ENCODE measurements at regions not wholly inside any gene's neighbourhood (a gene's known extent, or its start where the extent isn't known, plus 50 kb on each side); places are given as distances from the start of the nearest gene placed in this dataset.
"Not testable (repeated sequence)": the region's sequence is repeated elsewhere in the genome, so short reads cannot be mapped to it uniquely, and the experiment has no call there.

DNA sequence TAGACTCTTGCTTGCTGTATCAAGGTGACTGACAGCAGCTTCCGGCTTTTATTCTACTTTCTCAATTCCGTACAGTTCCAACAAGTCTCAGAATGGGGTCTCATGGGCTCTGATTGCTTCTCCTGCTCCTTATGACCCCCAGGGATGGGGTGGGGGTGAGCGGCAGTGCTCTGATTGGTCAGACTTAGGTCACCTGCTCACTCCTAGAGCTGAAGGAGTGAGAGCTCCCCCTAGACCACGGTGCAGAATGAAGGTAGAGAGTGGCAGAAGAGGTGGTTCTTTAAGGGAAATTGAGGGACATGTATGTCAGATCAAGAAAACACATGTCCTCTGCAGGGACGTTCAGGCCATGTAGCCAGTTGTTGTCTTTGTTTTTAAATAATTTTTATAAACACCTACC, 115.2 kb downstream of the C9orf152 start:
- DNase-seq (ENCODE audit: low spot score): no peak

- DNase-seq (ENCODE audit: low spot score): no peak
Observed at GRCh38 chr9:110093417-110093816, 114.5 kb downstream of the C9orf152 start.

GRCh38 chr9:110093871-110094270, 114.1 kb downstream of the C9orf152 start:
- no peak for DNase-seq (ENCODE audit: low spot score)

DNA sequence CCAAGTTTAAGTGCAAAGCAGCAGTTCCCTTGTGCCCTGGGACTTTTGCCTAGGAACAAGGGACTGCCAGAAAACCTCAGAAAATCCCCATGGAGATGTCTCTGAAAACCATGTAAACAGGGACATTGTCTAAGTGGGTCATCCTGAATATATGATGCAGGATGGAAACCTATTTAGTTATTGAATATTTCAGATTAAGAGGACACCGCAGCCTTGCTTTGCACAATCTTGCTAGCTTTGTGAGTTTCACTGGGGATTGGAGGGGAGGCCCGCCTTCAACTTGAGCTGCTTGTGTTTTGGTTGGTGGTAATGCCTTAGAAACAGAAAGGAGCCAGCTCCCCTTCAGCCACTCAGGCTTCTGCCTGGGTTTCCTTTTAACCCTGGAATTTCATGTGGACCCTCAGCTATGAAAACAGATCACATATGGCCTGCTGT, 112.8 kb downstream of the C9orf152 start:
- DNase-seq (ENCODE audit: low spot score): no peak

- no peak for DNase-seq (ENCODE audit: low spot score)
Observed at GRCh38 chr9:110095776-110096175, 112.2 kb downstream of the C9orf152 start.

GRCh38 chr9:110096674-110097073, 111.3 kb downstream of the C9orf152 start:
- not testable (repeated sequence) for DNase-seq (ENCODE audit: low spot score)

GRCh38 chr9:110099236-110100095, 108.5 kb downstream of the C9orf152 start:
- DNase-seq (ENCODE audit: low spot score): no peak

GRCh38 chr9:110101531-110102161, 106.3 kb downstream of the C9orf152 start:
- no peak for DNase-seq (ENCODE audit: low spot score)

DNA sequence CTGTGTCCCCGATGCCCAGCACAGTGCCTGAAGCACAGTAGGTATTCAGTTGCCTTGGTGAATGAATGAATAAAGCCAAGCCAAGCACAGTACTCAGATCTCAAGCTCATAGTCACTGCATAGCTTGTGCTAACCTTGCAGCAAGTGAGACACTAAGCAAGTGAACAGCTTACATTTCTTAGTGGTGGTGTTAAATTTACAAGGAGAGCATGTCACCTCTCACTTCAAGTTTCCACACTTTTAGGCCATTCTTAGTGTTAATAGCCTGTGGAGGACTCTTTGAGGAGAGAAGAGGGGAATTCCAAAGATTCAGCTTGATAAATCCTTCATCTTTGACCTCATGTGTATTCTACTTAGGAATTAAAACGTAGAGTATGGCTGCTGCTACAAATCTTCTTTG, 104.7 kb downstream of the C9orf152 start:
- no peak for DNase-seq (ENCODE audit: low spot score)

DNA sequence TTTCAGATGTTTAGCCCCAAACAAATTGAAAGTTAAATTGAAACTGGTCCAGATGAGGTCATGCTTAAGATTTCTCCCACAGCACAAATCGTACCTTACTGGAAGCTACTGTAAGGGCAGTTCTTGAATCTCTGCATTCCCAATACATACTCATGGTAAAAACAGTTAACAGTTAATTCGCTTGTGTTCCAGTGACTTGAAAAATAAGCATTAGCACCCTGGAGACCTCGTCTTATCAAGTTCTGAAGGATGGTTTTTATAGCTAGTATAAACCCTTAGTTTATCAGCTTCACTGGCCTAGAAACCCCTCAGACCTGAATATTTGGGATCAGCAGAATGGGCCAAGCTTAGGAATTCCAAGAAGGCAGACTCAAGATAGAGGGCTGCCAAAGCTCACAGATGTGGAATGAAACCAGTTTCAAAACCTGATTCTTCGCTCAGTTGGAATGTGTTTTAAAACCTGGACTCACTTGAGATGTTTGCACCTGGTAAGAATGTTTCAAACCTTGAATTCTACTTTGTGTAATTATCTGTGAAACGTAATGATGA, 103.6 kb downstream of the C9orf152 start:
- DNase-seq (ENCODE audit: low spot score): no peak

GRCh38 chr9:110105107-110105506, 102.9 kb downstream of the C9orf152 start:
- DNase-seq (ENCODE audit: low spot score): no peak

DNA sequence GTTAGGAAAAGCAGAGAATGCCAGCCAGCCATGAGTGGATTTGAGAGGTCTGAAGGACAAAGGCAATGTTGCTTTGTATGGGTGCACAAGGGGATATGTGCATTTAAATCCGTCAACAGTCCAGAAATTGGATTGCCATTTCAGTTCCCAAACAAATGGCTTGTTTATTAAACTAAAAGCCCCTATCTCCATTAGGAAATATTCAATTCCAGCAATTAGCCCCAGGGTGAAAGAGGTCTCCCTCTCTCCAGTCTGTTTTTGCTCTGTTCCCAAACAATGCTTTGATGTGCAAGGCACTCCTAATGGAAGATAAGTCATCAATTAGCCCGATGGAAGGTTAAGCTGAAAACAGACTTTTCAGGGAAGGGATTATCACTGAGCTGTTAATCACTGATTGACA, 101.3 kb downstream of the C9orf152 start:
- no peak for DNase-seq (ENCODE audit: low spot score)

- DNase-seq (ENCODE audit: low spot score): no peak
Observed at GRCh38 chr9:110109333-110110092, 98.4 kb downstream of the C9orf152 start.

DNA sequence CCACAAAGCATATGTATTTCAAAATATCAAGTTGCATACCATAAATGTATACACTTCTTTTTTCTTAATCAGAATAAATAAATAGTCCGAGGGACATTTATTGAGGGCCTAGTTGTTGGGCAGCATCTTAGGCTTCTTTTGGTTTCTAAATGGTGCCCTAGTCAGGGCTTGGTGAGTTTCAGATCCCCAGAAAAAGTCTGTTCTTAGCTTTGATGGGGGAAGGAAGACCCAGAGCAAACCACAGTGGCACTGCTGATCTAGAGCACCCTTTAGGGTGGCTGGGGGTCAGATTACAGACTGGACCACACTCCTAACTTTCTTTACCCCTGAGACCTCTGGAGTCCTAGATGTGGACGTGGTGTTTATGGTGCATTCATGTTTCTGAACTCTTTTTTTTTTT, 97.8 kb downstream of the C9orf152 start:
- DNase-seq (ENCODE audit: low spot score): no peak

DNA sequence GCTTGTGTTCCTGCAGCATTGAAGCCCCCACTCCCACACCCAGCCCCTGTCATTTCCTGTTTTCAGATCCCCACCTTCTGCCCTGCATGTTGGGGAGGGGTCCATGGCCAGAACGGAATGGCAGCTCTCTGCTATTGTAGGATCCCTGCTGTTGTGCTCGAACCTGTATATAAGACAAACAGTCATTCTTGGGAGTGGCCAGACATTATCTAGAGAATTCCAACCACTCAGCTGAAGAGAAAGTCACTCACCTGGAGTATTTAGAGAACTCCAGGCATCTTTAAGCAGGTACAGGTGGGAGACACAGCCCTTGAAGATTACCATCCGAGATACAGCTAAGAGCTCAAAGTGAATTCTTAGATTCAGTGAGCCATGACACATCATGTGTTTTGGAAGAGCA, 96.1 kb downstream of the C9orf152 start:
- DNase-seq (ENCODE audit: low spot score): no peak

DNA sequence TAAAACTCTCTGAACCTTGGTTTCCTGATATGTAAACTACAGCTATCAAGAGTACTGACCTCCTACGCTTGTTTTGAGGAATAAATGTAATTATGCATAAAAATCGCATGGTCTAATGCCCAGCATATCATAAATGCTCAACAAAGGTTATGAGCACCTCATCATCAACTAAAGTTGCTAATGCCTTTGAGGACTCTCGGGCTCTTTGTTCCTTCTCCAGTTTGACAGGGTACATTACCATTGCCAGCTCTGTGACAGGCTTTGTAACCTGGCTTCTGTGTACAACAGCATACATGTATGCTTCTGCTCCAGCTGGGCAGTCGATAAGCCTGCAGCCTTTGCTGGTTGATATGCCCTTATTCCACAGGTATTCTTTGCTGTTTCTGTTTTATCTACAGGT, 95.2 kb downstream of the C9orf152 start:
- no peak for DNase-seq (ENCODE audit: low spot score)

DNA sequence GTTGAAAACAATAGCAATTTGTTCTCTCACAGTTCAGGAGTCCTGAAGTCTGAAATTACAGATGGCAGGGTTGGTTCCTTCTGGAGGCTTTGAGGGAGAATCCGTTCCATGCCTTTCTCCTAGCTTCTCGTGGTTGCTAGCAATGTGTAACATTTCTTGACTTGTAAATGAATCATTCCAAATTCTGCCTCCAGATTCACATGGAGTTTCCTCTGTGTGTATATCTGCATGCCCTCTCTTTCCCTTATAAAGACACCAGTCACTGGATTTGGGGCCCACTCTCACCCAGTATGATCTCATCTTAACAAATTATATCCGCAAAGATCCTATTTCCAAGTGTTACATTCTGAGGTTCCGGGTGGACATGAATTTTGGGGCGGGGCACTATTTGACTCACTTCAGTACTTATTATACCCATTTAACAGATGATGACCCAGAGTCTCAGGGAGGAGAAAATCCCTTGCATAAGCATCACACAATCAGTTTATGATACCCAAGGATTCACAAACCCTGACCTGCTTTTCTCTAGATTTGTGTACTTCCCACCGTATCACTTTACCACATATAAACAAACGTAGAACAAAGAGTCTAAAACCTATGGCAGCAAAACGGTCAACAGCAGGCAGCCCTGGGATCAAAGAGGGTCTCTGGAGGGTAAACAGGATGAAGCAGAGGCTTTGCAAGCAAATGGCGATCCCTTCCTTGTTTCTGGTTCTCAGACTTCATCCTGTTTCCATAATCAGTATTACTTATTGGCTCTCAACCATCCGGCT, 93.7 kb downstream of the C9orf152 start:
- no peak for DNase-seq (ENCODE audit: low spot score)

DNA sequence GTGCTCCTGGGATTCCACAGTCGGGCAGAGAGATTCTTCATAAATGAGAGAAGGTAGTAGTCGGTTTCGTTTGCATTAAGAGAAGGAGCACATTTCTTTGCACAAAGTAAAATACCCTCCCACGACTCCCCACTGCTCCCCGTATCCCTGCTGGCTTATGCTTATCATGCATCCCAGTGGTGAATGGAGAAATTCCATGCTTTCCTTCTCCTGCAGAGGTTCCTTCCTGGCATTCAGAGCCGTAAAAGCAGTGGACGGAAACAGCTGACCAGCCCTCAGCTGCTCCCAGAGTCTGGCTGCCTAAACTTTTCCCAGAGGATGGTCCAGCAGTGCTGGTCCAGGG, 93.1 kb downstream of the C9orf152 start:
- DNase-seq (ENCODE audit: low spot score): no peak

DNA sequence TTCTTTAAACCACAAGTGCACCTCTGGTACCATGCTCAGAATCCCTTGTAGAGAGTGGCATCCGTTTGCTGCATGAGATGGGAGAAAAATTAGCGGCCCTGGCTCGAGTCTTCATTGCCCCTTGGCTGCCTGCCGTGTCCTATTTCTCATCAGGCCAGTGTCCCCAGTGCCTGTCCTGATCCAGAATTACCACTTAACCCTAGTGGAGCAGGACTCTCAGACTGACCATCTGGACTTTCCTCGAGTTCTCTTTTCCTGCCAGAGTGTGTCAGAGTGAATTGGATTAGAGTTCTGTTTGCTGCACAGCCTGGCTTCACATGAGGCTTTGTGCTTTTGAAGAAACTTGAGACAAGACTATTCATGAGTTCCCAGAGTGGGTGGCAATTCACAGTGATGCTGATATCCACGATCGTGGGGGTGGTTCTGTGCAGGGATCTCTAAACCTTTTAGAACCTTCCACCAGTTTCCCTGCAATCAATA, 92.6 kb downstream of the C9orf152 start:
- no peak for DNase-seq (ENCODE audit: low spot score)

- DNase-seq (ENCODE audit: low spot score): no peak
Observed at GRCh38 chr9:110115826-110116542, 92.0 kb downstream of the C9orf152 start.

- DNase-seq (ENCODE audit: low spot score): no peak
Observed at GRCh38 chr9:110116543-110116885, 91.4 kb downstream of the C9orf152 start.
